NCI-H2081 treated with DMSO at 0.1 percent for 48 hours (cell line): ENCODE measurements at regions not wholly inside any gene's neighbourhood (a gene's known extent, or its start where the extent isn't known, plus 50 kb on each side); places are given as distances from the start of the nearest gene placed in this dataset.
"Not testable (repeated sequence)": the region's sequence is repeated elsewhere in the genome, so short reads cannot be mapped to it uniquely, and the experiment has no call there.

Experiments used
- DNase-seq: peaks from one replicate; lab custom pipeline; 2025; lab: John Stamatoyannopoulos, UW

DNA sequence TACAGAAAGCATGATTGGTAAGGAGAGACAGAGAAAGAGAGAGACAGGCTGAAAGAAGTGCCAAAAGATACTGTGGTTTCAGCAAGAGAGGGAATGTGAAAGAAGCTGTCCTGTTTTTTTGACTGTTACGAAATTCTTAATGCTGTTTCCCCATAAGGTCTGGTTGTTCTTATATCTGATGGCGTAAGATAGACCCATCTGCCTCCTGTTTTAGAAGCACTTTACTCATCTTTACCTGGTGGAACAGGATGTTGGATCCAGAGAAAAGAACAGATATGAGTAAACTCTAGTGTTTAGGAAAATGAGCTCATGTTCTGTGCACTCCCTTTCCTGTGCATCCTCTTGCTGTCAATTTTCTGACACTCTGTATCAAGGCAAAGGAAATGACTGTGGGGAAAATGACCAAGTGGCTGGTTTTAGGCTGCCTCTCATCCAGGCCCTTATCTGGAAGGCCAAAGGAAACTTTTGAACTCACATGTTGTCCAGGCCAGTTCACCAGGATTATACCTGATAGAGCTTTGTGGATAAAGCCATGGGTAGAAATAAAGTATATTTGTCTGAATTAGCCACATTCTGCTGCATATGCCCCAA lies 311.7 kb upstream of the HTR2C start:
- no peak for DNase-seq

GRCh38 chrX:114270371-114270770 lies 313.5 kb upstream of the HTR2C start:
- not testable (repeated sequence) for DNase-seq

- no peak for DNase-seq
Measured at GRCh38 chrX:114268643-114269042, 315.2 kb upstream of the HTR2C start.

DNA sequence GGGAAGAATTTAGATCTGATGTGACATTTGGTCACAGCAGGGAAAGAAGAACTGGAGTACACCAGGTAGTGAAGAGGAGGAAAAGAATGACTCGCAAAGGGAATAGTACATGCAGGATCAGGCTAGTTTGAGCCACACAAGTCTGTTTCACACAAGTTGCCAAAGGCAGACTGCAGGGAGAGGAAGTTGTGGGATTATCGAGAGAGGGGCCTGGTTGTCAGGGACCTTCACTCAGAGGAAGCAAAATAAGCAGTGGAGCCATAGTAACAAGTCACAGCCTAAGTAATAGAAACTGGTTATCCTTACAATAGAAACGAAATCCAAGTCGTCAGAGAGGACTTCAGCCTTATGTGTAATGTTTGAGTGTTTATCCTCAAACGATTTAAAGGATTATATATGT lies 316.7 kb upstream of the HTR2C start:
- no peak for DNase-seq

DNA sequence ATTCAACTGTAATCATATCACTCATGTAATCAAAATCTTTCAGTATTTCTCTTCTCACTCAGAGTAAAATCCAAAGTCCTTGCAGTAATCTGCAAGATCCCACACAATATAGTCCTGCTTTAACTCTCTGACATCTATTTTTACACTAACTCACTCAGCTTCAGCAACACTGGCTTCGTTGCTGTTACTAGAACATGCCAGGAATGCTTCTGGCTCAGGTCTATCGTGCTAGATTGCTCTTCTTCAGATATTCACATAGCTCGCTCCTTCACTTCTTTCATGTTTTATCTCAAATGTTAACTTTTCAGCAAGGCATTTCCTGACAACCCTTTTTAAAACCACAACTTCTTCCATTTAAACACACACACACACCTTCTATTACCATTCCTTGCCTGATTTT lies 331.7 kb upstream of the HTR2C start:
- no peak for DNase-seq

GRCh38 chrX:114251575-114251974 lies 332.3 kb upstream of the HTR2C start:
- no peak for DNase-seq

- DNase-seq: no peak
Measured at GRCh38 chrX:114221445-114221844, 362.4 kb upstream of the HTR2C start.

GRCh38 chrX:114210879-114211278 lies 373.0 kb upstream of the HTR2C start:
- no peak for DNase-seq

DNA sequence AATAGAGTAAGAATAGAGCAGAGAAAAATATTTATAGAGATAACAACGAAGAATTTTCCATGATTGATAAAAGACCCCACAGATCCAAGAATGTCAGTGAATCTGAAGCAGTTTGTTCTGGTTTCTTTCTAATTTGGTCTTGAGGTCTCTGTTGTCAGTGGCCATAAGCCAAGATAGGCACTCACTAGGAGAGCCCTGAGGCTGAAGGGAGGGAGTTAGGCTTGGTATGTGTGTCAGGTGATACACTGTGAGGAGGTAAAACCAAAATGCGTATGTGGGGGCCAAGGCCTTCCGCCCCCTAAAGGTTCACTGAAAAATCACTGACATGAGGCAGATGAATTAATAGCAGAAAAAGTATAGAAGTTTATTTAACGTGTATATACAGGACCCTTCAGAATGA lies 382.3 kb upstream of the HTR2C start:
- no peak for DNase-seq

DNA sequence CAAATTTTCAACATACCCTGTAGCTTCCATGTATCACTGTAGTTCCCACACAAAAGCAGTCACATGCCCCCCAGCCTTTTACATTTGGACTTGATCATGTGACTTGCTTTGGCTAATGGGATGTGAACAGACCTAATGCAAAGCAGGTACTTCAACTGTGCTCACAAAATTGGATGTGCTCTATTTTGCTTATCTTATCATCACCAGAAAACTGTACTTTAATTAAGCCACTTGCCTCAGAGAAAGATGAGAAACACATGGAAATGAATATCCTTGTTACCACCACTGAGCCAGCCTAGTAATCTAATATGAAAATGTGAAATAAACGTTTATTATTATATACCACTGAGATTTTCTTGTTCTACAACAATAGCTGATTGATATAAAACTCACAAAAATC lies 402.7 kb upstream of the HTR2C start:
- DNase-seq: no peak

GRCh38 chrX:114178126-114178525 lies 405.8 kb upstream of the HTR2C start:
- no peak for DNase-seq

DNA sequence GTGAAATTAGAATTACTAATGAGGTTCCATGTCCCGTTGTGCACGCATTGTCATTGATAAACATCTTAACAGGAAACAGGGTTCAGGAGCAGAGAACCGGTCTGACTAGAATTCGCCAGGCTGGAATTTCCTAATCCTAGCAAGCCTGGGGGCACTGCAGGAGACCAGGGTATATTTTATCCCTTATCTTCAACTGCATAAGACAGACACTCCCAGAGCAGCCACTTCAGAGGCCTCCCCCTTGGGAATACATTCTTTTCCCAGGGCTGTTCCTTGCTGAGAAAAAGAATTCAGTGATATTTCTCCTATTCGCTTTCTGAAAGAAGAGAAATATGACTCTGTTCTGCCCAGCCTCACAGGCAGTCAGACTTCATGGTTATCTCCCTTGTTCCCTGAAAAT lies 416.6 kb upstream of the HTR2C start:
- DNase-seq: not testable (repeated sequence)

- no peak for DNase-seq
Measured at GRCh38 chrX:114166601-114167000, 417.3 kb upstream of the HTR2C start.

DNA sequence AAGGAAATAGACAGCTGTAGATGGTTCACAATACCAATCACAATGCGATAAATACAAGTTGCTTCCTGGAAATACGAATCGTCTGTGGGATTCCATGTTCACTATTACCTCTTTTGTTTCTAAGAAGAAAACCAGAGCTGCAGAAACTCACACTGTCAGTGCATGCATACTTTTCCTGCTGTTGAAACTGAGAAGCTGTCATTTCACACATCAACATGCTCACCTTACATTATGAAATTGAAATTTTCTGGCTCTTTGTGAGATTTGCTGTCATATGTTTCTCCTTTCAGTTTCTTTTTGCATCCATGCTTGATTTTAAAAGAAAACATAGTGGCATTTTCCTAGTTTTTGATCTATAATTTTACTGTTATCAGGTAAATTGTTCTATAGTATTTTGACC lies 418.3 kb upstream of the HTR2C start:
- DNase-seq: no peak

DNA sequence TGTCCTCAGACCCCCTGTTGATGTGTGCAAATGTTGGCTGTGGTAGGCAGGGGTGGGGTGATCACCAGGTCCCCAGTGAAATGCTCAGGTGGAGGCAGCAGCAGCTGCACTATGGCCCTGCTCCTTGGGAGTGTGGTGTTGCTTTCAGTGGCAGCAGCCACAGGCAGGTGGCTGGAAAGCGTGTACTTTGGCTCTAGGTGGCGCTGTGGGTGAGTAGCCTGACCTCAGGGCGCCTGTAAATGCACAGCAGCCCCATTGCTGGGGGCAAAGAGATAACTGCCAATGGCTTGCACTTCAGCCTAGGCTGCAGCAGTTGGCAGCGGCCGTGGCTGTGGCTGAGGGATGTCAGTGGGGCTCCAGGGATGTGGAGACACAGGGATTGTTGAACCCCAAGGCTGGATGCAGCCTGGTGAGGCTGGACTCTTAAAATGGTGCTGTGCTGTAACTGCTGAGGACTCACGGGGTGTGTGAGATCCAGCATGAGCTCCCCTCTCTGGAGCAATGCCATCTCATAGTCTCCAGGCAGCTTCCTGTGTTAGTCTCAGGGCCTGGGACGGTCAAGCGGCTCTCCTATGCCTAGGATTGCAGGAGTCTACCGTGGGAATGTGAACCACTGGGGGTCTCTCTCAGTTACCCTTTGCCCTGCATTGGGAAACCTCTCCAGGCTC lies 421.7 kb upstream of the HTR2C start:
- no peak for DNase-seq

DNA sequence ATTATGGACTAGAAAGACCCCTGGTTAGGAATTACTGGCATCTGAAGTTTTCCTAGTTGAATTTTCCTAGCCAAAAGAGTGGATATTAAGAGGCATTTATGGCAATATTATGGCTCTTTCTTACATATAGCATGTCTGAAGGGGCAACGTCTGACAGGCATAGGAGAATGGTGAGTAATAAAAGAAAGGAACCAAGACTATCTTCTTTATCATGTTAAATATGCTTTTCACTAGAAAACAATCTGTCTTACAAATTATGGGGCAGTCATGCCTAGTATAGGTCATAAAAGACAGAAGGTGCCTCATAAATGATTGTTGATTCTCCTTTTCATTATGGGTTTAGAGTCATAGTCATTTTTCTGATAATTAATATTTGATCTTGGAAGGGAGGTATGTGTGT lies 431.1 kb upstream of the HTR2C start:
- no peak for DNase-seq

GRCh38 chrX:114152130-114152529 lies 431.8 kb upstream of the HTR2C start:
- no peak for DNase-seq

DNA sequence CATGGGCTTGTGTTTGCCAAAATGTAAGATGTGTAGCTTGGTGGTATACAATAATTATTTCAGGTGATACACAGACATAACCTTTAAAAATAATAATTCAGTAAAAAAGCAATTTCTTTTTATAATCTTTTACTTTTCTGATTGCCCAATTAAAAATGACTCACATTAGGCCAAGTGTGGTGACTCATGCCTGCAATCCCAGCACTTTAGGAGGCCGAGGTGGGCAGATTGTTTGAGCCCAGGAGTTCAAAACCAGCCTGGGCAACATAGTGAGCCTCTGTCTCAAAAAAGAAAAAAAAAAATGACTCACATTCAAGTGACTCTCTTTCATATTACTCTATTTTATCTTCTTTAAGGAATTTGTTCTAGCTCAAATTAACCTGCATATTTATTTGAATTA lies 449.4 kb upstream of the HTR2C start:
- no peak for DNase-seq

DNA sequence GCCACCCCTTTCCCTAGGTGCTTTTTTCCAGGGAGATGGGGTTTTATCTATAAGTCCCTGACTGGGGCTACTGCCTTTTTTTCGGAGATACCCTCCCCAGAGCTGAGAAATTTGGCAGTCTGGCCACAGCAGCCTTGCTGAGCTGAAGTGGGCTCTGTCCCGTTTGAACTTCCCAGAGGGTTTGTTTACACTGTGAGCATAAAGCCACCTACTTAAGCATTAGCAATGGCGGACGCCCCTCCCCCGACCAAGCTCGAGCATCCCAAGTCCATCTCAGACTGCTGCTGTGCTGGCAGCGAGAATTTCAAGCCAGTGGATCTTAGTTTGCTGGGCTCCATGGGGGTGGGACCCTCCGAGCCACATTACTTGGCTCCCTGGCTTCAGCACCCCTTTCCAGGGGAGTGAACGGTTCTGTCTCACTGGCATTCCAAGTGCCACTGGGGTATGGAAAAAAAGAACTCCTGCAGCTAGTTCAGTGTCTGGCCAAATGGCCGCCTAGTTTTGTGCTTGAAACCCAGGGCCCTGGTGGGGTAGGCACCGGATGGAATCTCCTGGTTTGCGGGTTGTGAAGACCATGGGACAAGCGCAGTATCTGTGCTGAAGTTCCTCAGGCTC lies 456.4 kb upstream of the HTR2C start:
- DNase-seq: no peak

DNA sequence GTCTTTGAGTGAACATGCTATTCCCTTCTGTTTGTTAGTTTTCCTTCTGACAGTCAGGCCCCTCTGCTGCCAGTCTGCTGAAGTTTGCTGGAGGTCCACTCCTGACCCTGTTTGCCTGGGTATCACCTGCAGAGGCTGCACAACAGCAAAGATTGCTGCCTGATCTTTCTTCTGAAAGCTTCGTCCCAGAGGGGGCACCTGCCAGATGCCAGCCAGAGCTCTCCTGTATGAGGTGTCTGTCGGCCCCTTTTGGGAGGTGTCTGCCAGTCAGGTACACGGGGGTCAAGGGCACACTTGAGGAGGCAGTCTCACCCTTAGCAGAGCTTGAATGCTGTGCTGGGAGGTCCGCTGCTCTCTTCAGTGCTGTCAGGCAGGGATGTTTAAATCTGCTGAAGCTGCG lies 456.9 kb upstream of the HTR2C start:
- DNase-seq: no peak

- DNase-seq: no peak
Measured at GRCh38 chrX:114101081-114101480, 482.8 kb upstream of the HTR2C start.

GRCh38 chrX:114097866-114098265 lies 486.0 kb upstream of the HTR2C start:
- DNase-seq: no peak

GRCh38 chrX:114097427-114097826 lies 486.5 kb upstream of the HTR2C start:
- no peak for DNase-seq

- no peak for DNase-seq
Measured at GRCh38 chrX:114095789-114096188, 488.1 kb upstream of the HTR2C start.
